MM.1S (cell line): ENCODE measurements at regions not wholly inside any gene's neighbourhood (a gene's known extent, or its start where the extent isn't known, plus 50 kb on each side); places are given as distances from the start of the nearest gene placed in this dataset.

ENCODE experiments used
- EZH2 ChIP-seq: fragments of 300-600 bp; sonication (generic); optimal IDR thresholded peaks from 2 replicates; pipeline ENCODE3; 2017; ENCODE audit warnings: low read depth, mild to moderate bottlenecking, antibody characterized with exemption, low read length, mixed read lengths
- EZH2phosphoT487 ChIP-seq: fragments of 300-600 bp; sonication (generic); IDR thresholded peaks from 2 replicates; pipeline ENCODE4 v1.6.1; 2018; ENCODE audit warnings: antibody characterized with exemption, low read length
- TF ChIP-seq, protein P1 (sequence below): fragments of 300-600 bp; sonication (generic); IDR thresholded peaks from 2 replicates; pipeline ENCODE4 v1.5.1; 2016; ENCODE audit warnings: antibody characterized with exemption, low read length, mixed read lengths

GRCh38 chr13:105273665-105274222 lies 1261.7 kb downstream of the EFNB2 start:
- TF ChIP-seq, protein P1, sequence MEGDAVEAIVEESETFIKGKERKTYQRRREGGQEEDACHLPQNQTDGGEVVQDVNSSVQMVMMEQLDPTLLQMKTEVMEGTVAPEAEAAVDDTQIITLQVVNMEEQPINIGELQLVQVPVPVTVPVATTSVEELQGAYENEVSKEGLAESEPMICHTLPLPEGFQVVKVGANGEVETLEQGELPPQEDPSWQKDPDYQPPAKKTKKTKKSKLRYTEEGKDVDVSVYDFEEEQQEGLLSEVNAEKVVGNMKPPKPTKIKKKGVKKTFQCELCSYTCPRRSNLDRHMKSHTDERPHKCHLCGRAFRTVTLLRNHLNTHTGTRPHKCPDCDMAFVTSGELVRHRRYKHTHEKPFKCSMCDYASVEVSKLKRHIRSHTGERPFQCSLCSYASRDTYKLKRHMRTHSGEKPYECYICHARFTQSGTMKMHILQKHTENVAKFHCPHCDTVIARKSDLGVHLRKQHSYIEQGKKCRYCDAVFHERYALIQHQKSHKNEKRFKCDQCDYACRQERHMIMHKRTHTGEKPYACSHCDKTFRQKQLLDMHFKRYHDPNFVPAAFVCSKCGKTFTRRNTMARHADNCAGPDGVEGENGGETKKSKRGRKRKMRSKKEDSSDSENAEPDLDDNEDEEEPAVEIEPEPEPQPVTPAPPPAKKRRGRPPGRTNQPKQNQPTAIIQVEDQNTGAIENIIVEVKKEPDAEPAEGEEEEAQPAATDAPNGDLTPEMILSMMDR = no peak
- TF ChIP-seq EZH2phosphoT487 = no peak
- no peak for TF ChIP-seq EZH2
